Suppressor macrophage treated with lipopolysaccharide for 4 hours (primary cell): ENCODE measurements at regions not wholly inside any gene's neighbourhood (a gene's known extent, or its start where the extent isn't known, plus 50 kb on each side); places are given as distances from the start of the nearest gene placed in this dataset.
"Not testable (repeated sequence)": the region's sequence is repeated elsewhere in the genome, so short reads cannot be mapped to it uniquely, and the experiment has no call there.

ENCODE experiments used
- DNase-seq: peaks from one replicate; pipeline ENCODE4 v3.0.0-alpha.2; 2020

GRCh38 chr1:149841597-149842238 is 57.6 kb upstream of the BOLA1 start:
- DNase-seq, result not testable (repeated sequence)

GRCh38 chr1:149842458-149843064 is 56.8 kb upstream of the BOLA1 start:
- not testable (repeated sequence) for DNase-seq

DNA sequence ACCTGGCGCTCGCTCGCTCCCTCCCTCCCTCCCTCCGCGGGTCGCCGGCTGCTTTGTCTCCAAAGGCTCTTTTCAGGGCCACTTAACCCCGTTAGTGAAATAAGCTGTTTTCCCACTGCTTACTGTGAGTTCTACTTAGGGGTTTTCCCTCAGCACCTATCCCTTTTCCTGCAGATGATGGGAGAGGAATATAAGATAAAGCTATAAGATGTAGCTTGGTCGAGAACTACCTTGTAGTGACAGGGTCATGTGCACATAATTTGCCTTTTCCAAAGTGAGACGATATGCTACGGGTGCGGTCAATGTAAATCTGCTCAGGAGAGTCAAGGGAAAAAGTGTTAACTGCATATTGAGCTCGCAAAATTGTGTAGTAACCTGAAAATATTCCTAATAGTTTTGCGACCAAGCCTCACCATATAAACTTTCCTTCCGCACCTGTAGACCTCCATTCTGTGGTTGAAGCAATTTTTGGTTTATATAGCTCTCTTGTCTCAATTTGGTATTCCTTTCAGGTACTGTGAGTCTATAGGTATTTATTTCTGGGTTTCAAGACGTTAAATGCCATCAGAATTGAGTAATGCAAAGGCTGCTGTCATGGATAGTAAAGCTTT is 55.8 kb upstream of the BOLA1 start:
- no peak for DNase-seq

DNA sequence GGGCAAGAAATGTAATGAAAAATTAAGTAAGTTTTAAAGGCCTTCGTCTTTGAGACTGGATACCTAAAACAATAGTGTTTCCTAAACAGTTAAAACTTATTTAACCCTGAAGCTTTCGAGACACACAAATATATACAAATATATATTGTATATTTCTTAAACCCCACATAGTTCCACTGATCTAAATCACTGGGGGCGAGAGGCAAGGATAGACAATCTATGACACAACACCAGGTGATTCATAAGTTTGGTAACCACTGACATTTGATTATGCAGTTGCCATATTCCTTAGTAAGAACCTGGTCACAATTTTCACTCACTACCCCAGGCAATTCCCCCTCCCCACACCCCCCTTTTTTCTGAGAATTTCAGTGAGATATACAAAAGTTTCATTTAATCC is 55.3 kb upstream of the BOLA1 start:
- peak; percentile 70 for DNase-seq

DNA sequence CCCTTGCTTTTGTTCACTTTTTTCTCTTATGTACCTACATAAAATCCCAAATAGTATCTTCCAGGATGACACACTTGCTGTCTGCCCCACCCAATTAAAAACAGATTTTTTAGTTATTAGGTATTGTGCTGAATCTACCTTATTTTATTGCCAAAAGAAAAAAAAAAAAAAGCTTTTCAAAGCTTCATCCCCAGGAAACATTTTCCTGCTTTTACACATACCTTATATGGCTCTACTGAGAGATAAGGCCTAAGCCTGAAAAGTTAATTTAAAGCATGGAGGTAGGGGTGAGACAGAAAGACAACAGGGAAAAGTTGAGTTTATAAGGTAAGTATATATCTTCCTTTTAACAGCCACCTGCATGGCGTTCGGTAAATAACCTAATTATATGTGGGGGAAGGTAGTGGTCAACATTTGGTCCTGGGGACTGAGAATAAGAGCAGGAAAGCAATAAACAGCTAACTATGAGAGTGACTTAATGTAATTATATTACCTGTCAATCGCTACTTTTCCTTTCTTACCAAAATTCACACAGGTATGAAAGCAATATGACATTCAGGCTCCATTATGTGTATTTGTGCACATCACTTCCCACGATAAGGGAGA is 54.6 kb upstream of the BOLA1 start:
- DNase-seq, result no peak

GRCh38 chr1:149845416-149845815 is 54.0 kb upstream of the BOLA1 start:
- no peak for DNase-seq

- no peak for DNase-seq
These were observed 53.3 kb upstream of the BOLA1 start for GRCh38 chr1:149846042-149846441.

GRCh38 chr1:149846593-149847466 is 52.5 kb upstream of the BOLA1 start:
- no peak for DNase-seq

- no peak for DNase-seq
These were observed 50.8 kb upstream of the BOLA1 start for GRCh38 chr1:149848340-149849110.

GRCh38 chr1:149849111-149849946 is 50.0 kb upstream of the BOLA1 start:
- DNase-seq, result no peak
